ENCODE measurements at regions not wholly inside any gene's neighbourhood (a gene's known extent, or its start where the extent isn't known, plus 50 kb on each side); places are given as distances from the start of the nearest gene placed in this dataset.

- no peak for DNase-seq
Measured at GRCh38 chr3:31254483-31254882, 278.2 kb upstream of the STT3B start.

GRCh38 chr3:31255007-31255581 is 277.6 kb upstream of the STT3B start:
- DNase-seq = no peak

GRCh38 chr3:31262201-31262600 is 270.5 kb upstream of the STT3B start:
- DNase-seq = no peak

DNA sequence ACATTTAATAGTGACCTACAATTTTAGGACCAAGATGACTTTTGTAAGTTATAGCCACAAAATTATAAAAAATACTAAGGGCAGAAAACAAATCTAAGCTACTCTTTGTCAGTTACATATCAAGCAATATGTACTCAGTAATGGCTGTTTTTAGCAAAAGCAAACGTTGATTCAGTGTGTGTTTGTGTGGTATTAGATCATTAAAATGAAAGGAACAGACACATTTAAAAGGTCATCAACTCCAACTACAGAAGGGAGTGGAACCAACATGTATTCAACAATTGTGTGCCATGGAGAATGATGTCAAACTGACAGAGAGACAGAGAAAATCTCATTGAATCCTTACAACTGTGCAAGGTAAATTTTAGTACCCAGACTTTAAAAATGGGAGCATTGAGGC is 268.8 kb upstream of the STT3B start:
- no peak for DNase-seq

- peak; percentile 71 to 83 for DNase-seq
Measured at GRCh38 chr3:31265646-31266428, 266.9 kb upstream of the STT3B start.

DNA sequence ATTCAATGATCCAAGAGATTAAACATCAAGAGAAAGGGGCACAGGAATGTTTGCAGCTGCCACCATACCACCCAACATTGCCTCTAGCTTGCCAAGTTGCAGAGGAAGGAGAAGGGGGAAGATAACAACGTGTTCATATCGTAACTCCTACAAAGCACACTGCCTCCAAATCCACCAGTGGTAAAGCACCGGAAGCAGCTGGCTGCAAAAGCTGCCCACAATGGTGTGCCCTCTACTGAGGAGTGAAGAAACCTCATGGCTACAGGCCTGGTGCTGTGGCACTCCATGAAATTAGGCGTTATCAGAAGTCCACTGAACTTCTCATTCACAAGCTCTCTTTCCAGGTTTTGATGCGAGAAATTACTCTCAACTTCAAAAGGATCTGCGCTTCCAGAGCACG is 263.9 kb upstream of the STT3B start:
- peak; percentile 91 to 93 for DNase-seq

GRCh38 chr3:31270010-31270409 is 262.7 kb upstream of the STT3B start:
- DNase-seq = no peak

- DNase-seq = no peak
Measured at GRCh38 chr3:31274326-31275024, 258.2 kb upstream of the STT3B start.

DNA sequence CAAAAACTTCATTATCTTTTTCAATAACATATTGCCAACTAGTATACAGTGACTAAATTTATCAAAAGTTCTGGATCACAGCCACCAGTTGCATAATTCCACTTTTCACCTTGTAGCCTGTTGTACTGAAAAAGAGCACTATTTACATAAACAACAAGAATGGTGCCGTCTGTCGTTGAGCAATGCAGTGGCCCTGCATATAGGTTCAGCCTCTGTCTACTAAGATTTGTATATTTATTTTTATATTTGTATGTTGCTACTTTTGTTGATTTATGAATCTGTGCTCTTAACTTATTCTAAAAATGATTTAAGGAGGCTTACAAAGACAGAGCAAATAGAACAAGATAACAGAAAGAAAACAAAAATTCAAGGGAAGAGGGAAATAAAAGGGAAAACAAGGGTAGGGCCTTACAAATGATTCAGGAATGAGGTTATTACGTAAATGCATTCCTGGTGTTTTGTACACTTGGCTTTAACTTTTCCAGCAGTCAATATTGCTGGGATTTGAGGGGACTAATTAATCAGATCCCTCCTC is 257.6 kb upstream of the STT3B start:
- DNase-seq = no peak

DNA sequence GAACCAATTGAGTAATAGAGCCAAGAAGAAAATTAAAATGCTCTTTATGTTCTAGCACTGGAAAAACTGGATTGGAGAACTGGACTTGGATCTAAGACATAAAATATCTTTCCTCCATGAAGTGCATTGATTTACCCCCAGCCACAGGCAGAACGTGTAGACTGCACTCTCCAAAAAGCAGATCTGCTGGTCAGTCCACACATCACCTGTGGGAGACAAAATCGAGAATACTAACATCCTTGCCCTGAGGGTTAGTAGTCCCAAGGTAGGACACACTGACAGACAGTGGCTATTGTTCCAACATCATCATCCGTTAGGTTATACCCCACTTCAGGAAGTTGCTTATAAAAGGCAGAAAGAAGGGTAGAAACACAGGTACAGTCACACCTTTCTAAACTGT is 257.1 kb upstream of the STT3B start:
- DNase-seq = no peak

DNA sequence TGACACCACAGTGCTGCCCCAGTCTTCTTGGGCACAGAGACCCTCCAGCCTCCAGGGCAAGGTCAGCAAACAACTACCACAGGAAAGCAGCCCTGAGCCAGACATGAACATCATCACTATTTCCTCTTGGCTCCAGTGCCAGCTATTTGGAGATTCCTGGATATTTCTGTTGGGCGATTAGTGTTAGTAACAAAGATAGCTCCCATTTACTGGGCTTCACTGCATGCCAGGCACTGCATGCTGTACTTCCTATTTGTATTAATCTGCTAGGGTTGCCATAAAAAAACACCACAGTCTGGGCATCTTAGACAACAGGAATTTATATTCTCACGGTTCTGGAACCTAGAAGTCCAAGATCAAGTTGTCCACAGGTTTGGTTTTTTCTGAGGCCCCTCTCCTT is 255.1 kb upstream of the STT3B start:
- no peak for DNase-seq

DNA sequence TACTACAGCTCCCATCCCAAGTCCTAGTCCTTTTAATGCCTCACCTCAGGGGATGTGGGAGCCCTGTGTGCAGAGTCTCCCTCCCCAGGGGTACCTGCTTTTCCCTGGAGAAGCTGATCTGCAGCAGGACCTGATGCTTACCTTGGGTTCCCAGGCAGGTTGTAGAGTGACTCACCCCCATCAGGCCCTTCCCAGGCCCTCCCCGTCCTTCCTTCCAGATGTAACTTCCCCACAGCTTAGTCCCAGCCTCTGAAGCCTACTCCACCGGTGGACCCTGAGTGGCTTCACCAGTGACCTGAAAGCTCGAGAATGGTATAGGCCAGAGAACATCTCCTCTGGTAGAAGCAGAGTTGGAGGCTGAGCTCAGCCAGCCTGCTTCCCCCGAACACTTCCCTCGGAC is 254.2 kb upstream of the STT3B start:
- DNase-seq = no peak

DNA sequence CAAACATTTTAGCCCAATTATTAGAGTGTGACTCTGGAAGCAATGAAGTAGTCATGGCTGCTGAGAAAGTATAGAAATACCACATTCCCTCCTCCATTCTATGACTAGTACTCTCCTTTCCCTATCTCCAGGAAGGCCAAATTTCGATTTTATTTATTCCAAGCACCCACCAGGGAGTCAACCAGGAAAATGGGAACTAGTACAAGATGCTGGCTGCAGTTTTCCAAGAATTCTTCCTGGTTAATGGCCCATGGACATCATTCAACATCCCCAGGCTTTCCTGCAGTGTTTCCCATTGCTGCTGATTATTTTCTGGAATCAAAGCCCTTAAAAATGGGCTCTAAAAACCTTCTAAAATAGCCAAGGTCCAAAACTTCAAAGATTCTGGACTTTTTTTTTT is 247.9 kb upstream of the STT3B start:
- DNase-seq = no peak

DNA sequence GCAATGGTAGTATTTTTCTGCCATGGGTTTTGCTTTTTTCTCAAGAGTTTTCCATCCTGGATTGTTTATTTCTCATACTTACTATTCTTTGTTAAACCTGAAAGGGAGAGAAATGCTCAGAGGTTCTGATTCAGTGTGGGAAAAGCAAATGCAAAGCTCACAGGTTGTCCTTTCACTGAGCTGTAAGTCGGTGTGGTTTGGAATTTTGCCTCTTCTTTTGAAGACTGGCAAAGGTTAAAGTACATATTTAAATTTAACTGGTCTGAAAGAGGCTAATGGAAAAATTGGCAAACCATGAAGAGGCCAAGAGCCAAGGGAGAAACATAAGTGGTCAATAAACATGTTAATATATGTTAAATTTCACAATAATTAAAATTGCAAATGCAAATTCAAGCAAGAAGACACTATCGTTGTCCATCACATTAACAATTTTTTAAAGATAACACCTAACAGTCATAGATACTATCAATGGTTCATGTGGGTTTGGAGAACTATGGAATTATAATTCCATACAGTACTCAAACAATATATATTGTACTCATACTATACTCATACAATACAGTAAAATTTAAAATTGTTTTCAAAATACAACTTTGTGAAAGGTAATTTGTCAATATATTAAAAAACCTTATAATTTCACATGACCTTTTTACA is 246.8 kb upstream of the STT3B start:
- no peak for DNase-seq

DNA sequence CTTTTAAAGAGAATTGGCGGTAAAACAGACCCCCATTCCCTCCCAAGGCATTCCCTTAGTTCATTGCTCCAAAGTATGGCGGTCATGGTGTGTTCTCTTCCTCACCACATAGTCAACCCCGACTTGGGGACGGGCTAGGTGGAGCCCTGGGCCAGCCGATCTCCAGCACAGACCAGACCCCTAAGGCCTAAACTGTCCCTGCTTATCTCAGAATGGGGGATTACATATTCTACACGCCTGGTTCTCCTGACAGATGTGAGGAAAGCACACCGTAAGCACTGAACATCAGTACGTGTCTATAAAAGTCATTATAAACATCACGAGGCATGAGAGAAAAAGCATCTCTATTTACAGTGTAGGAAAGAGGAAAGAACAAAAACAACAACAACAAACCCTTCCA is 244.5 kb upstream of the STT3B start:
- no peak for DNase-seq

GRCh38 chr3:31288641-31289100 is 244.1 kb upstream of the STT3B start:
- peak in 1 of 2 experiments; percentile 3 for DNase-seq

- no peak for DNase-seq
Measured at GRCh38 chr3:31289584-31289983, 243.1 kb upstream of the STT3B start.

- DNase-seq = no peak
Measured at GRCh38 chr3:31290046-31290445, 242.7 kb upstream of the STT3B start.

DNA sequence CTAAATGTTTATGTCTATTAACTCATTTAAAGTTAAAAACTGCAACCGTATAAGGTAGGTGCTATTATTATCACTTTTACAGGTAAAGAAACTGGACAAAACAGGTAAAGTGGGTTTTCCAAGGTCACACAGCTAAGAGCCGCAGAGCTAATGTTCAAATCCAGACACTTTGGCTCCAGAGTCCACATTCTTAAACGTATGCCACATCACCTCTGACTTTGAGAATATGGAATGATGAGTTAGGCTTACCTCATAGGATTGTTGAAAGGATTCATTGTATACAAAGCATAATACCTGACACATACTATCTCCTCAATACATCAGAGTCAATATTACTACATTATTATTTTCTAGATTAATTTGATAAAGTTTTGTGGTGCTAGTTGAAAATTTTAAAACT is 240.9 kb upstream of the STT3B start:
- DNase-seq = no peak

DNA sequence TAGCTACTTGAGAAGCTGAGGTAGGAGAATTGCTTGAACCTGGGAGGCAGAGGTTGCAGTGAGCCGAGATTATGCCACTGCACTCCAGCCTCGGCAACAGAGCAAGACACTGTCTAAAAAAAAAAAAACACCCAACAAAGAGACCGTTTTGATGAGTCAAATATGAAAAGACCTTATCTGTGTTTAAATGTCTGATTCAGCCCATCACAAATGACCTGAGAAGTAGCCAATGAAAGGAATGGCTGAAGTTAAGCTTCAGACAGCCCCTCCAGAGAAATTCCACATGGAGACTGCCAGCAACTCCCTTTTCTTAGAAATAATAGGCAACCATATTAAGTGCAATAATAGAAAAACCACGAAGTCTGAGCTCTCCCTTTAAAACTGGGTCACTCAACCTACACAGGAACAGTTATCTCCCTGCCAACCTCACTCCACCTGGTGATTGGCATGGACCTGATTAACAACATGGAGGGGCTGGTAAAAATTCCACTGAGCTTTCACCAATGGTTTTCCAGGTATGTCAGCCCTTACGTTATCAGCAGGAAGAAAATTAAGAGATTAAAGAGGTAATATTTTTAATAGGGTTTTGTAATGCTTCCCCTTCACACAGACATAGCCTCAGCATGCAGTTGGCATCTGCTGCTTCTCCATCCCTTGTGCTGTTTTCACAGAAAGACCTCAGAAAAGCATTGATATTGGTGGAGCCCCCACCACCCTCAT is 238.1 kb upstream of the STT3B start:
- no peak for DNase-seq

GRCh38 chr3:31295150-31295765 is 237.5 kb upstream of the STT3B start:
- DNase-seq = no peak

GRCh38 chr3:31297726-31298298 is 234.9 kb upstream of the STT3B start:
- DNase-seq = no peak
